LNCaP clone FGC (cell line): ENCODE measurements at regions not wholly inside any gene's neighbourhood (a gene's known extent, or its start where the extent isn't known, plus 50 kb on each side); places are given as distances from the start of the nearest gene placed in this dataset.
"Not testable (repeated sequence)": the region's sequence is repeated elsewhere in the genome, so short reads cannot be mapped to it uniquely, and the experiment has no call there.

ENCODE experiments used
- DNase-seq: peaks from one replicate; pipeline ENCODE4 v3.0.0-alpha.2; 2011; ENCODE audit warnings: low read depth
- H3K4me3 ChIP-seq: 2 replicates; pipeline ENCODE4 v1.5.1; 2011; ENCODE audit warnings: mild to moderate bottlenecking, low read depth, low read length, control low read depth
- TF ChIP-seq, protein P1 (sequence below): IDR thresholded peaks from 2 replicates; pipeline ENCODE4 v1.5.1; 2012; ENCODE audit warnings: mild to moderate bottlenecking; ENCODE audit not compliant: control insufficient read depth, insufficient read depth; ENCODE audit errors: extremely low read depth

DNA sequence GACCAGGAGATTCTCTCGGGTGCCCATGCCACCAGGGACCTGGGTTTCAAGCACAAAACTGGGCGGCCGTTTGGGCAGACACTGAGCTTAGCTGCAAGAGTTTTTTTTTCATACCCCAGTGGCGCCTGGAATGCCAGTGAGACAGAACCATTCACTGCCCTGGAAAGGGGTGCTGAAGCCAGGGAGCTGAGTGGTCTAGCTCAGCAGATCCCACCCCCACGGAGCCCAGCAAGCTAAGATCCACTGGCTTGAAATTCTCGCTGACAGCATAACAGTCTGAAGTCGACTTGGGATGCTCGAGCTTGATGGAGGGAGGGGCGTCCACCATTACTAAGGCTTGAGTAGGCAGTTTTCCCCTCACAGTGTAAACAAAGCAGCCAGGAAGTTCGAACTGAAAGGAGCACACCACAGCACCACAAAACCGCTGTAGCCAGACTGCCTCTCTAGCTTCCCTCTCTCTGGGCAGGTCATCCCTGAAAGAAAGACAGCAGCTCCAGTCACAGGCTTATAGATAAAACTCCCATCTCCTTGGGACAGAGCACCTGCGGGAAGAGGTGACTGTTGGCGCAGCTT is 157.7 kb downstream of the GIPC2 start:
- not testable (repeated sequence) for H3K4me3 ChIP-seq, DNase-seq

DNA sequence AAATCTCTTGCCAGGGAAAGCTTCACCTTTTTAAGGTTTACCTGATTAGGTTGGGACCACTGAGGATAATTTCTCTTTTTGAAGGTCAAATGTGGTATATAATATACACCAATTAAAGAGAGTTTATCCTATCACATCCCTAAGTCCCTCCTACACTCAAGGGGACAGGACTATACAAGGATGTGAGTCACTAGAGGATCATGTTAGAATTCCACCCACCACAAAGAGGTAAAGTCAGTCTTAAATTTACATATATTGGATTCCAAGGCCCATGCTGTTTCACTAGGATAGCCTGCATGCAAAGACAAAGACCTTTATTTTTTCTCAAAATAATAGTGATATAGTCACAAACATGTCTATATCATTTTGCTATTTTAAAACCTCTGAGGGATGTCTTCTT is 164.4 kb downstream of the GIPC2 start:
- no peak for DNase-seq
- H3K4me3 ChIP-seq = no peak overlapping the region
- TF ChIP-seq, protein P1, sequence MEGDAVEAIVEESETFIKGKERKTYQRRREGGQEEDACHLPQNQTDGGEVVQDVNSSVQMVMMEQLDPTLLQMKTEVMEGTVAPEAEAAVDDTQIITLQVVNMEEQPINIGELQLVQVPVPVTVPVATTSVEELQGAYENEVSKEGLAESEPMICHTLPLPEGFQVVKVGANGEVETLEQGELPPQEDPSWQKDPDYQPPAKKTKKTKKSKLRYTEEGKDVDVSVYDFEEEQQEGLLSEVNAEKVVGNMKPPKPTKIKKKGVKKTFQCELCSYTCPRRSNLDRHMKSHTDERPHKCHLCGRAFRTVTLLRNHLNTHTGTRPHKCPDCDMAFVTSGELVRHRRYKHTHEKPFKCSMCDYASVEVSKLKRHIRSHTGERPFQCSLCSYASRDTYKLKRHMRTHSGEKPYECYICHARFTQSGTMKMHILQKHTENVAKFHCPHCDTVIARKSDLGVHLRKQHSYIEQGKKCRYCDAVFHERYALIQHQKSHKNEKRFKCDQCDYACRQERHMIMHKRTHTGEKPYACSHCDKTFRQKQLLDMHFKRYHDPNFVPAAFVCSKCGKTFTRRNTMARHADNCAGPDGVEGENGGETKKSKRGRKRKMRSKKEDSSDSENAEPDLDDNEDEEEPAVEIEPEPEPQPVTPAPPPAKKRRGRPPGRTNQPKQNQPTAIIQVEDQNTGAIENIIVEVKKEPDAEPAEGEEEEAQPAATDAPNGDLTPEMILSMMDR = no peak

DNA sequence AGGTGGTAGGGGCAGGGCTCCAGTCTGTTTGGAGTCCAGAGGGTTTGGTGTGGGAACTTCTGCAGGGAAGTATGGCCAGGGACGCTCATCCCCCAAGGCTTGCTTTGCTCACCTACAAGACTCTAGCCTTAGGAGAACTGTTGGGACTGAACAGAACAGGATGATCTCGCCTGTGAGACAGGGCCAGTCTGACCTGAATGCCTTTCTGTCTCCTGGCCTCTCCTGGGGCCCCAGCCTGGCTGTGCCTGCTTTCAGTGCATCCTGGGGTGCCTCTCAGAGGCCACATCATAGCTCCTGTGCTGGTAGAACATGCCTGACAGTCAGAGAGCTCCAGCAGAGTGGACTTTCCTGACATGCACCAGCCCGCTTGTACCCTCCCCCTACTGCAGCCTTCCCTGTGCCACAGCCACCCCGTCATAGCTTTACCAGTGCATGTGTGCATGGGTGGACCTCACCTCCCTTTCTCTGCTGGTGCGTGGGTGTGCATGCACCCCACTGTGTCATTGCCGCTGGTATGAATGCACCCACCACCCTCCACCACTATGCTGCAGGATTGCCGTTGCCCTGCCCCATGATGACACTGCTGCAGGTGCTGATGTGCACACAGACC is 165.8 kb downstream of the GIPC2 start:
- no peak overlapping the region for H3K4me3 ChIP-seq
- TF ChIP-seq, protein P1 = no peak
- no peak for DNase-seq

DNA sequence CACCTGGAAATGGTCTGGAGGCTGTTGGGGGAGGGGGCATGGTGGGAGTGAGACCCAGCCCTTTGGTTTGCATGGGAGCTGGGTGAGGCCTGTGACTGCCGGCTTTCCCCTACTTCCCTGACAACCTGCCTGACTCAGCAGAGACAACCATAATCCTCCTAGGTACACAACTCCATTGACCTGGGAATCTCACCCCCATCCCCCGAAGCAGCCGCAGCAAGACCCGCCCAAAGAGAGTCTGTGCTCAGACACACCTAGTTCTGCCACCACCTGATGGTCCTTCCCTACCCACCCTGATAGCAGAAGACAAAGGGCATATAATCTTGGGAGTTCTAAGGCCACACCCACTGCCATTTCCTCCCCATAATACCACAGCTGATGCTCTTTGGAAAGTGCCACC is 168.6 kb downstream of the GIPC2 start:
- no peak overlapping the region for H3K4me3 ChIP-seq
- DNase-seq = no peak
- TF ChIP-seq, protein P1 = no peak

DNA sequence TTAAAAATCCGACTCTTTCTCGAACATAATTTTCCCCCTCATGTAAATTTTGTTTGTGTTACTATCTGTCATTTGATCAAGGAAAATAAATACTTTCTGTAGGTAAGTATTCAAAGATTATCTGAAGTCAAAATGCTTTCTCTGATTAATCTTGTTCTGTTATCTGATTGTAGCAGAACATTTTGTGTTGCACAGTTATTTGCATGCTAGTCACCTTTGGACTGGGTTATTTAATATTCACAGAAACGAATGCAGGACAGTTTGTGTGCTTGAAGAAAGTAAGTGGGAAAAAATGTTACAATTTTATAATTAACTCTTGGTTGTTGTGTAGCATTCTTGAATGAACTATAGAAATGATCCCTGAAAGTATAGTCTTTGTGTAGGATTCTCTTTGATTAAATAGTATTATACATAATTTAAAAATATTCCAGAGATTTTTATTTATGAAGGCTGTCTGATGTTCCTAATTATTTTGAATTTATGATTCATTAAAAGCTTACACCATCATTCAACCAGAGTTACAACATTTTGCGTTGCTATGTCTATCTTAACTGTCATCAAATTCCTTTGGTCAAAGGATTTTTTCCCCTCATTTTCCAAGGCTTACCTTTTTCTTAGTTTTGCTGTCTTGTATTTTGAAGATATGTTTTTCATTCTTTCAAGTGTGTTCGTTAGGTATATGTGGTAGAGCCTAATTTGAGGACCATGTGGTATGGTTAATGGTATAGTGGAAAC is 176.6 kb downstream of the GIPC2 start:
- no peak for DNase-seq
- H3K4me3 ChIP-seq = no peak overlapping the region
- TF ChIP-seq, protein P1 = no peak

DNA sequence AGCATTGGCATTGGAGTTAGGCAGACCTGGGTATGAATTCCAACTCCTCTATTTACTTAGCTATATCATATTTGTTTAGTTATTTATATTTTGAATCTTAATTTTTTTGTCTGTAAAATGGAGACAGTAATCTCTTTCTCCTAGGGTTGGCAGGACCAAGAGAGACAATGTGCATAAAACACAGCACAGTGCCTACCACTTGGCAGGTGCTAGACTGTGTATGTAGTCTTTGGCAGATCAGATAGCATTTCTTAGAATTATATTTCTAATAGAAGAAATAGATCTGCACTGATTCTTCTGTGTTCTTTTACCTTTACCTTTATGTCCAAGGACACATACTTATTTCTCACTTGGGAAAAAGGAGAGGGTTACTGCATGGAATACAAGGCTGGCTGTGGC is 177.2 kb downstream of the GIPC2 start:
- no peak overlapping the region for H3K4me3 ChIP-seq
- DNase-seq = no peak
- TF ChIP-seq, protein P1 = no peak

DNA sequence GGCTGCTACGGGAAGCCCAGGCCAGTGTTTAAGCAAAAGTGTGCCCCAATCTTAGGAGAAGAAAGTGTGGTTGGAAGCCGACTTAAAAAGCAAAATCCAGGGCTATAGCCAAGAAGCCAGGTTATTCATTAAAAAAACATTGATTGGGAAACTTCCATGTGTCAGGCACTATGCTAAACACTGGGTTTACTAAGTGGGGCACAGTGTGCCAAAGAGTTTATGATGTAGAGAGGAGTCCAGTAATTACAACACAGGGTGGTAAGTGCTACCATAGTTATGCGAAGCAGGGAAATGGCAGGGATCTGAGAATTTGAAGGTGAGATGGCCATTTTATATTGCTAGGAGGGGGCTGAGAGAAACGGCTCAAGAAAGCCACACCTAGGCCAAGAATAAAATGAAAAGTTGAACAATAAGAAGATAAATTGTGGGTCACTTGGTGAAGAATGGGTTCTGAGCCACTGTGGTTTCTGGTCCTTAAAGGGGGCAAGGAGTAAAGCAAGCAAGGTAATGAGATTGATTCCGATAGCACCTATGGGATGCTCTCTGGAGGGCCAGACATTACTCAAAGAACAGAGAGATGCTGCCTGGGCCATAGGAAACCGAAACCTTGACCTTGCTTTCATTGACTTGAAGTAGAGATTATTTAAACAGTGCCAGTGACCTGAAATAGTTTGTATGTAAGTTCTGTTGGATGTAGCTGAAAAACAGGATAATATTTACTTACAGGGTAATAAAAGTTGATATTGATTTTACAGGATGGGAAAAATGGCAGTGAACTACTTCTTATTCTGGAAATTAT is 177.8 kb downstream of the GIPC2 start:
- H3K4me3 ChIP-seq = no peak overlapping the region
- DNase-seq = no peak
- TF ChIP-seq, protein P1 = no peak
